Head of caudate nucleus (tissue), 42 donors: ENCODE measurements at regions not wholly inside any gene's neighbourhood (a gene's known extent, or its start where the extent isn't known, plus 50 kb on each side); places are given as distances from the start of the nearest gene placed in this dataset.
"Not testable (repeated sequence)": the region's sequence is repeated elsewhere in the genome, so short reads cannot be mapped to it uniquely, and the experiment has no call there.

Source experiments
- DNase-seq, 42 donors: peaks; one replicate each; pipeline versions ENCODE4 v3.0.0 to v3.0.0-alpha.2; 2020 to 2021; ENCODE audit warnings: mixed read lengths in 7 of 42
- intact Hi-C: fragments of 100-400 bp; cut with DNase I; formaldehyde crosslinking; loops from one replicate; pipeline ENCODE4 v1.15.0; 2022

DNA sequence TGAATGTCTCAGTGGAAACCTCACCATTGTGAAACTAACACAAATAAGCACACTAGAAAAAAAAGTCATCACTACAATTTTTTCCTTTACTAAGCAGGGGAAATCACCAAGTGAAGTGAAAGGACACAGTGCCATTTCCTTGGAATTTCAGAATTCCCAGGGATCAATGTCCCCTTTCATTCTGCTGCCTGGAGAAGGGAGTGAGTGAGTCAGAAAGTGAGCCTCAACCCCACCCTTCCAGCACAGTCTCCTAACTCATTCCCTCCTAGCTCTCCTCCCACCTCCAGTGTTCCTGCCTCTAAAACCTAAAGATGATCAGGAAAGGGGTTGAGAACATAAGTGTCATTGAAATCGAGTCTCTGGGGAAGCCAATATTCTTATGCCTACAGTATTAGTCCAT is 608.5 kb downstream of the RNF144A start:
- peak in 9 of 42 donors; percentile 7 to 47 (median 20) for DNase-seq
- intact Hi-C loops = no loop called here

DNA sequence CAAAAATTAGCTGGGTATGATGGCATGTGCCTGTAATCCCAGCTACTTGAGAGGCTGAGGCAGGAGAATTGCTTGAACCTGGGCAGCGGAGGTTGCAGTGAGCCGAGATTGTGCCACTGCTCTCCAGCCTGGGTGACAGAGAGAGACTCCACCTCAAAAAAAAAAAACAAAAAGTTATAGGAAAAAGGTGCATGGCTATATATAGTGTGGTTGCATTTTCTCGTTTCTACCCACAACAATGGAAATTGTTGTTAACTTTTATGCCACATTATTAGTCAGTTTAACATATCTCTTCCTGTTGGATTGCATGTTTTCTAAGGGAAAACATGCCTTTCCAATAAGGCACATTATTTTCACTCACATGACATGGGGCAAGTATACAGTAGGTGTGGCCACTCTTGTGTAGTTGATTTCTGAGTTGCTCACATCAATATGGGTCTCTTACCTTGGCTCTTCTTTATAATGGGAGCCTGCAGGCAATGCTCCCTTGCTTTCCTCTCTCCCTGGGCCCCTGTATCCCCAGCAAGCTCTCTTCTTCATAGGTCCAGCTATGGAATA is 610.0 kb downstream of the RNF144A start:
- intact Hi-C loops = no loop called here
- no peak for DNase-seq

DNA sequence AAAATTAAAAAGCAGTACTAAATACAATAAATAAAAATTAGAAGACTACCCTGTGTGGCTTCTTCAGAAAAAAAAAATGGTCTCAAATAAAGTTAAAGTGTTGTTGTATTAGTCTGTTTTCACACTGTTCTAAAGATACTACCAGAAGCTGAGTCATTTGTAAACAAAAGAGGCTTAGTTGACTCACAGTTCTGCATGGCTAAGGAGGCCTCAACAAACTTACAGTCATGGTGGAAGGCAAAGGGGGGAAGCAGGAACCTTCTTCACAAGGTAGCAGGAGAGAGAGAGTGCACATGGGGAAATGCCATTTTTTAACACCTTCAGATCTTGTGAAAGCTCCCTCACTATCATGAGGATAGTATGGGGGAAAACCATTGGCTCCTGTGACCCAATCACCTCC is 612.8 kb downstream of the RNF144A start:
- DNase-seq = no peak
- intact Hi-C loops = no loop called here

DNA sequence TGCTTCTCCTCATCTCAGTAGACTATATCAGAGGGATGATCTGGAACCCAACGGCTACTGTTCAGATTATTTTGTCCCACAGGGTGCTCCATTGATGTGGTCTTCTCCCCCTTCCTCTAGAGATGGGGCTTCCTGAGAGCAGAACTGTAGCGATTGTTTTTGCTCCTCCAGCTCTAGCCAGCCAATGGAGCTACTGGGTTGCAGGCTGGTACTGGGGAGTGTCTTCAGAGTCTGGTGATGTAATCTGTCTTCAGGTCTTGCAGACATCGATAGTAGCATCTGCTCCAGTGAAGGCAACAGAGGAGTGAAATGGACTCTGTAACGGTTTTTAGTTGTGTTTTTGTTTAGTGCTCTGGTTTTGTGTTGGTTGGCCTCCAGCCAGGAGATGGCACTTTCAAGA is 621.9 kb downstream of the RNF144A start:
- intact Hi-C loops = no loop called here
- DNase-seq = no peak

DNA sequence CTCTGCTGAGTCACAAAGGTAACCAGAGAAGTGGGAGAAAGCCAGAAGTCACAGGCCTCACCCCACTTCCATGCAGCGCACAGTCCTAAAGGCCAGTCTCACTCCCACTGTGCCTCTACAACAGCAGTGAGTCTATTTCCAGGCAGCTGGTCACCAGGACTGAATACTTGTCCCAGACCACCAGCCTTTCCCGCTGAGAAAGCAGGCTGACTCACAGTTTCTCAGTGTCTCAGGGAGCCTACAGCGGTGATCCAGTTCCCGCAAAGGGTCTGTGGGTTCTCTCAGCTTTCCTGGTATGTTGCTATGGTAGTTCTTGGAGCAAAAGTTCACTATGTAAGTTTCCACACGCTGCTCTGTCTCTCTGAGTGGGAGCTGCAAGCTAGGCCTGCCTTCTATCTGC is 622.5 kb downstream of the RNF144A start:
- intact Hi-C loops = no loop called here
- peak in 16 of 42 donors; percentile 3 to 55 (median 25) for DNase-seq

DNA sequence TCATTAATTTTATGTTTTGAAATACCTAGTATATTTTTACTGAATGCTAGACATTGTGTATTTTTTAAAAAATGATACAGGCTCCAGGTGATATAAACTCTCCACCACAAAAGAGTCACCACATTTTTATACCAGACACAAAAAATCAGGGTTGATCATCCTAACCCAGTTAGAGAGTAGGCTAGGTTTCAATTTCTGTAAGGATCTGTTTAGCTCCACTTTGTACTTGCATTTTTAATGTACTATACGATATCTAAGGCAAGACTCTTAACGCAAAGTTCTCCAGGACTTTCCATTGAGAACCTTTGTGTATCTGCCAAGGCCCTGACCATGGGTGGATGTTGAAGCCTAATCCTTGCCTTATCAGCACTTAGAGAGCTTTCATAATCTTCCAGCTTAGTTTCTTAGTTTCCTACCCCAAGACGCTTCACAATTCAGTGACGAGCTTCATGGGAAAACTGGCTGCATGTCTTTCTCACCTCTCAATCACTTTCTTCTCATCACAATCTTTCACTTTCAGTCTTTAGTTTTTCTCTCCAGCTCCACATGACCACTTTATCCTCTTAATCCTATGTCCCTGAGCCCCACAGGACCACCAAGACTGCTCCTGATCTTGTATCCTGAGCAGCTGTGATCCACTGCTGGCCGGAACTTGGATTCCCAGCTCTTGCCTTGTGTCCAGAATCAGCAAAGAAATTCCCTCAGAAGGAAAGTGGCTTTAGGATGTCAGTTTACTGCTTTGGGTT is 635.8 kb downstream of the RNF144A start:
- intact Hi-C loops = no loop called here
- no peak for DNase-seq

DNA sequence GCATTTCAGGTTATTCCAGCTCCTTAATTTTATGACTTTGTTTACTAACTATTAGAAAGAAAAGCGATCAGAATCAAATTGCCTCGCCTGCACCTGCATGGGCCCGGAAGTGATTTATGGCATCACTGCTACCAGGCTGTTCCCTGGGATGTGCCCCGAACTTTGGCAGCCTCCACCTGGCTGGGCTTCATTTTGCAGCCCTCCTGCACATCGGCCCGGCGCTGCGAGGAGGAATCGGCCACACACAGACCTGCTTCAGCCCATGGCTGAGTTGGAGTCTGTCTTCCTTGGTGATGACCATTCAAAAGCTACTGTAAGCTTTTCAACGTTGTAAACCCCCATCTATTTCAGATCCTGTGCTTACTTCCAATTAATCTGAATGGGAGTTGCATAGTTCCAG is 638.0 kb downstream of the RNF144A start:
- no peak for DNase-seq
- intact Hi-C loops = no loop called here

DNA sequence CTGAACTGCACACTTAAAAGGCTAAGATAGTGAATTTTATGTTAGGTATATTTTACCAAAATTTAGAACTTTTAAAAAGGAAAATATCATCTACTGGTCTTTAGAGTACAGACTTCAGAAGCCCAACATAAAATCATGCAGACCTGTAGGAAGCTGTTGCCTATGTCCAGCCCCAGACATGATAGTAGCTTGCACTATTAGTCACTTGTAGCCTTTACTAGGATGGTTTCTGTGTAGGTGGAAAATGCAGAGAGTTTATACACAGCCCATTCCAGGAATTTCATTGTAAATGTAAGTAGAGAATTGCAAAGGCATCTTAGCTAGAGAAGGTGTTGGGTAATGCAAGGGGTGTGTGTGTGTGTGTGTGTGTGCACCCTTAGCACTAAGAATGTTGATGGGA is 640.2 kb downstream of the RNF144A start:
- intact Hi-C loops = no loop called here

DNA sequence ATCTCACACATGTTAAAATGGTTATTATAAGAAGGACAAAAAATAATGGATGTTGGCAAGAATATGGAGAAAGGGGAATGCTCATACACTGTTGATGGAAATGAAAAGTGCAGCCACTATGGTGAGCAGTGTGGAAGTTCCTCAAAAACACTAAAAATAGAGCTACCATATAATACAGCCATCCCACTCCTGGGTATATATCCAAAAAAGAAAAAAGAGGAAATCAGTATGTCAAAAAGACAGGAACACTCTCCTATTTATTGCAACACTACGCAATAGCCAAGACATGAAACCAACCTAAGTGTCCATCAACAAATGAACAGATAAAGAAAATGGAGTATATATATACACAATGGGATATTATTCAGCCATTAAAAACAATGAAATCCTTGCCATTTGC is 642.6 kb downstream of the RNF144A start:
- intact Hi-C loops = no loop called here

More for the DNA sequence above, 640.2 kb downstream of the RNF144A start:
- DNase-seq = no peak

DNA sequence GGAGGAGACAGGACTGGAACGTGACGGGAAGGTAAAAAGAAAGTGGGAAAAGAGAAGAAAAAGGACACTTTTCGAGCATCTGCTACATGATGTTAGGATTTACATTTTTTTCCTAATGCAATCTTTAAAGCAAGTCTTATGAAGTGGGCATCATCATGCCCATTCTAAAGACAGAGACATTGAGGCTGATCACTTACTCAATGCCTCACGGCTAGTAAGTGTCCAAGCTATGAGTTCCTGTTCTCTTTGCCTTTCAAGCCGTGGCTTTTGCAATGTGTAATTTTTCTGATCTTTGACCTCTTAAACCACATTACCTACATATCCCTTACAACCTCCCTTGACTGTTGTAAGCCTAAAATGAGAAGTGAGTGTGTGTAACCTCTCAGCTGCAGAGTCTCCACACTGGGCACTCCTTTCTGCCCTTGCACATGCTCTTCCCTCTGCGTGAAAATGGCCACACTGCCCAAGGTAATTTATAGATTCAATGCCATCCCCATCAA is 649.2 kb downstream of the RNF144A start:
- DNase-seq = no peak
- intact Hi-C loops = no loop called here

More for the DNA sequence above, 642.6 kb downstream of the RNF144A start:
- no peak for DNase-seq

DNA sequence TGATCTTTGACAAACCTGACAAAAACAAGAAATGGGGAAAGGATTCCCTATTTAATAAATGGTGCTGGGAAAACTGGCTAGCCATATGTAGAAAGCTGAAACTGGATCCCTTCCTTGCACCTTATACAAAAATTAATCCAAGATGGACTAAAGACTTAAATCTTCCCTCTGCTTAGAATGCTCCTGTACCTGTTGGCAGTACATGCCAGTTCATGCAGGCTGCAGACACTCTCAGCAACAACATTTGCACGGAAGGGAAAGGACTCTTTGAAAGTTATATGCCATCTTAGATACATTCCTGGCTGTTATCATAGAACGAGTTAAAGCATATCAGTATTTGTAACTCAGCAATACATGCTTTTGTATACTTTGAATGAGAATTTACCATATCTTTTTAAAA is 649.9 kb downstream of the RNF144A start:
- DNase-seq, intact Hi-C loops: not testable (repeated sequence)

DNA sequence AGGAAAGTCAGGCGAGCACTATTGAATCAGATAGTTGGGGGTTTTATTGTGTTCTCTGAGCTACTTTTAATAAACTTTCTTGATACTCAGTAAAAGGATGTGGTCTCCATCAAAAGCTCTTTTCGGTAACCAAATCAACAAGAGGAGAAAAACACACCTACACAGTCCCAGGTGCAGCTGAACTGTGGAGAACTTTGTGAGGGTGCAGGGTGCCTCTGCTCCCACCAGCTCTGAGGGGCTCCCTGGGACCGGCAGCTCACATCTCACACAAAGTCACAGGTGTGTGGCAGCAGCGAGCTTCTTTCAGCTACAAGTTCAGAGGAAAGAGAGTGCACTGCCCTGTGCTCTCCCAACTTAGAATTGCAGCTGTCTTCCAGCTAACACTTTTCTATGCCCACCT is 650.4 kb downstream of the RNF144A start:
- DNase-seq = no peak
- intact Hi-C loops = no loop called here

DNA sequence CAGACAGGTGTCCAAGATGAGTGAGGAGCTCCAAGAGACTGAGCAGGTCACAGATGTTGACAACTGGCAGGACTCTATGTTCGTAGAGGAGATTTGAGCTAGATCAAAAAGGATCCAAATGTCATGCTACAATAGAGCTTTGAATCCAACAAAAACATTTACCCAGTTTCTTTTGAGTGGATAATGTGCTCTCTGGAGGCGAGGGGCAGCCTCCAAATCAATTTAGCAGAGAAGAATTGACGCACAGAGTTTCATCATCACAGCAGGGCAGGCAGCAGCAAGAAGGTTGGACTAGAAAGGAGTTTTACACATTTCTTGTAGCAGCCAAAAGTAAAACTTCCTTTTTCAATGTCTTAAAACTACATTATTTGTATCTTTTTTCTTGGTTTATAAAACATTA is 653.0 kb downstream of the RNF144A start:
- no peak for DNase-seq
- intact Hi-C loops = no loop called here

DNA sequence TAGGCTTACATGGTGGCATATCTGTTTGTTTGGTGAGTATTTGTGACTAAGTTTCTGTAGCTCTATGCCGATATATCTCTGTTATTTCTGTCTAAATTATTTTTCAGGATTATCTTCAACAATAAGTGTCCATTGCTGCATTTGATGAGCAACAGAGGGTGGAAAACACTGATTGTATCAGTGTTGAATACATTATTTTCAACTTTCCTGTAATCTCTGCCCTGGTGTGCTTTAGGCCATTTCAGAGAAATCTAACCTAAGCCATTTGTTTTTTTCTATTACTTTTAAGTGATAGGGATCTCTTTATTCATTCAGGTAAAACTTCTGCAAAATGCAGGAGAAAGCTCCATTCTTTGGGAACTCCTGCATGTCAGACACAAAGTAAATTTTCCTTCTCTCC is 654.5 kb downstream of the RNF144A start:
- DNase-seq = no peak
- intact Hi-C loops = no loop called here

DNA sequence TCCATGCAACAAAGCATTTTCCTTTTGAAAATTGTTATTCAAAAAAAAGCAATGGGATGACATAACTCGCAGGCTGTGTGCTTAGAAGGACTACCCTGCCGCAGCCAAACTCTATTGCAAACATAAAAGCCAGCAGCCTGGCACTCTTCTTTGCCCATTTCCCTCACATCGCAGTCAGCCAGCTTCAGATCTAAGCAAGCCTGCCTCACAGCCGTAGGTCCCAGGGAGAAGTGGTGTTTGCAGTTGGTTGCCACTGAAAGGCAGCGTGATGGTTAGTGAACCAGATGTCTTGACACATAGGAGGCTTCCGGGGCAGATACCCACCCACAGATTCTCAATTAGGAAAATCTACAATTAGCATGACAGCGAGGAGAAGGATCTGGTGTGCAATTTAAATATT is 655.2 kb downstream of the RNF144A start:
- DNase-seq = peak in 23 of 42 donors; percentile 2 to 47 (median 15)

DNA sequence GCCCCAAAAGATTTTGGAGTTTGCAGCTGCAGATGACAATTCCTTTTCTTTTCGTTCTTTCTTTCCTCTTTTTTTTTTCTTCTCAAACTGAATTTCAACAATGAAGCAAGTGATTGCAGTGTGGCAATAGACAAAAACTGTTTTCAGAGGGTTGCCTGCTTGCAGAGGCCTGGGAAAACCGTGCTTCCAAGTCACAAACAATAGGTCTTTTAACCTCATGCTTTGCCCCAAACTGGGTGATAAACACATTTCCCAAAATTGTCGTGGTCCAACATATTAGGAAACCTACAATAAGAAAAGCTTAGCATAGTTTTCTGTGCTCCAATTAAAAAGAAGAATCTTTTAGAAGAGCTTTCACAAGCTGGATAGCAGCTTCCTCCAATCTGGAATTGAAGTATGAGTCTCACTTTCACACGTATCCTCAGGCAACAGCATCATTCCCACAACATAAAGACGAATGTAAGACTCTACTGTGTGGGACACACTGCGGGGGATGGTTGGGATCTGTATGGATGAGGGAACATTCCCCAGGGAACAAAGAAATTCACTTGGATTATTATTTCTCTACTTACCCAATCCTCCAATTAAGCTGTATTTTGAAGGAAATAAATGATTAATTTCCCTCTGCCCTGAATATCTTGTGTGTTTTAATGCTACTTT is 656.1 kb downstream of the RNF144A start:
- intact Hi-C loops = no loop called here
- peak in 1 of 42 donors; percentile 37 for DNase-seq

More for the DNA sequence above, 655.2 kb downstream of the RNF144A start:
- intact Hi-C loops = no loop called here

DNA sequence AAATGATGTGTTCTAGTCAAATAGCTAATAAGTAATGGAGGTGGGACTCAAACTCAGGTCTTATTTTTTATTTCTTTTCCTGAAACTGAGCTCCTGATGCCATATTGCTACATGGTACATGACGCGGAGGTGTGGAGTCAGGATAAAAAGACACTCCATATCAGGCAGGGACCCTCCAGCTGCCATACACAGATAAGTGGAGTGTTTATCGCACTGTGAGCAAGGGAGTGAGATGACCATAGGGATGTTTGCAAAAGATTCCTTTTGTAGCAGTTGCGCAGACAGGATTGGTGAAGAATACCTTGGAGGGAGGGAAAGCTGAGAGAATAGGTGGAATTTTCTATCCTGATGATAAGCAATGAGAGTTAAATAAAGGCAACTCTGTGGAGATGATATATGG is 657.2 kb downstream of the RNF144A start:
- intact Hi-C loops = no loop called here
- DNase-seq = no peak

DNA sequence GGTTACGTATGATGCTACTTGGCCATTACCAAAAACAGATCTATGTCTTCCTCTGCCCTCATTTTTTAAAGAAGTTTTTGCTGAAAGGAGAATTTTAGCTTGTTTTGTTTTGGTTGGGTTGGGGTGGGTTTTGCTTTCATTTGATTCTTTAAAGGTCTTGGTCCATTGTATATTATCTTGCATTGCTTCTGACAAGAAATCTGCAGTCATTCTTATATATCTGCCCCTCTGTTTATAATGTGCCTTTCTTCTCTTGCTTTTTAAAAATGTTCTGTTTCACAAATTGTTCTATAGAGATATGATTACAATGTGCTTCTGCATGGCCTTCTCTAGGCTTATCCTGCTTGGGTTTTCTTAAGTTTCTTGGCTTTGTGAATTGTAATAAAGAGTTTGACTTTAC is 660.6 kb downstream of the RNF144A start:
- DNase-seq = no peak
- intact Hi-C loops = no loop called here

DNA sequence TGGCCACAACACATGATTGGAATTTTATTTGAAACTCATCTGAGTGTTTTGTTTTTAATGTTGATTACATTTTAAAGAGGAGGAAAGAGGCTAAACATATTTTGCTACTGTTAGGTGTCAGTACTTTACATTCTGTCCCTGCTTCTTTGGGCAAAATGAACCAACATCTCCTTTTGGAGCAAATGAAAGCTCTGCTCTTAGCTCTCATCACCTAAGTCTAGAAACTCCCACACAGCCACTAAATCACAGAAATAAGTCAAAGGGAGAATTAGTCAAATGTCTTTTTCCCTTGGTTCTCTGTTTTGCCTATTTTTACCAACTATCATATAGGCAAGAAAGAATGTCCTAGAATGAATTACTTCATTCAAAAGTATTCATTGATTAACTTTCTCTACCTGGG is 666.8 kb downstream of the RNF144A start:
- intact Hi-C loops = no loop called here

DNA sequence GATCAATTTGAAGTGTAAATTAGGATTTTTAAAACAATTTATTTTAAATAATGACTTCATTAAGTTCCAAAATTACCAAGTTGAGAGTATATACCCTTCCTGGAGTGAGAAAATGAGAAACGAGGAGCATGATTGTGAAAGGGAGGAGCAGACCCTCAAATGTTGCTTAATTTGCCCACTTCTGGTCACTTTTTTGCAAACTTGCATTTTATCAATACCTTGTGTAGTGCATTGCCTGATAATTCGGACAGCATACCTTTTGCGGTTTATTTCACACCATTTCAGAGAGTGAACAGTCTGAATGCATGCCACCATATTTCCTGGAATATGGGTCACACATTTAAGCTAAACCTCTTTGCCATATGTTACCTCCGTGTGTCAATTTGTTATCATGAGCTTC is 669.7 kb downstream of the RNF144A start:
- intact Hi-C loops = no loop called here

More for the DNA sequence above, 666.8 kb downstream of the RNF144A start:
- DNase-seq = no peak

More for the DNA sequence above, 669.7 kb downstream of the RNF144A start:
- DNase-seq = no peak
